HEK293 (cell line): ENCODE measurements at regions not wholly inside any gene's neighbourhood (a gene's known extent, or its start where the extent isn't known, plus 50 kb on each side); places are given as distances from the start of the nearest gene placed in this dataset.

Source experiments
- CTCF ChIA-PET: fragments of 350-600 bp; formaldehyde crosslinking; extraction: SDS; loops from one replicate; lab custom pipeline; 2021; ENCODE audit warnings: antibody characterized with exemption; lab: Yijun Ruan, JAX
- POLR2A ChIA-PET: fragments of 300-600 bp; formaldehyde crosslinking; extraction: SDS; loops from one replicate; lab custom pipeline; 2020; ENCODE audit warnings: antibody characterized with exemption, inconsistent platforms; lab: Yijun Ruan, JAX
- H3K27ac ChIP-seq: fragments of 200-500 bp; sonication (Bioruptor generic); 2 replicates; pipeline ENCODE4 v1.5.1; 2014; ENCODE audit warnings: low read depth, low read length, control low read depth, inconsistent platforms; ENCODE audit errors: extremely low read depth
- H3K36me3 ChIP-seq, 2 experiments: fragments of 200-500 bp in 1 of 2; sonication (Bioruptor generic) in 1 of 2; 1 replicate in 1 of 2; 2 replicates in 1 of 2; pipeline ENCODE4 v1.5.1; 2014 to 2017; ENCODE audit warnings: inconsistent platforms in 2 of 2, low read length in 2 of 2; ENCODE audit not compliant: control insufficient read depth in 2 of 2, insufficient read depth in 1 of 2
- H3K4me1 ChIP-seq: fragments of 200-500 bp; sonication (Bioruptor generic); 2 replicates; pipeline ENCODE4 v1.5.1; 2014; ENCODE audit warnings: mild to moderate bottlenecking, low read length, inconsistent platforms; ENCODE audit not compliant: control insufficient read depth, insufficient read depth
- H3K4me3 ChIP-seq: 2 replicates; pipeline ENCODE4 v1.5.1; 2011; ENCODE audit warnings: low read depth, mild to moderate bottlenecking, control low read depth, low read length, moderate library complexity
- H3K9me3 ChIP-seq: fragments of 200-500 bp; sonication (Bioruptor generic); 2 replicates; pipeline ENCODE4 v1.5.1; 2014; ENCODE audit warnings: low read depth, low read length, inconsistent platforms; ENCODE audit not compliant: control insufficient read depth, insufficient read depth
- AEBP2 ChIP-seq: fragments of 450-650 bp; formaldehyde crosslinking; IDR thresholded peaks from 2 replicates; pipeline ENCODE4 v1.5.1; 2016; ENCODE audit warnings: missing biosample characterization, missing genetic modification characterization, borderline replicate concordance
- EGR2 ChIP-seq: fragments of 450-650 bp; formaldehyde crosslinking; IDR thresholded peaks from 2 replicates; pipeline ENCODE4 v1.5.1; 2016; ENCODE audit warnings: low read depth, missing biosample characterization, missing genetic modification characterization
- FEZF1 ChIP-seq: fragments of 450-650 bp; formaldehyde crosslinking; IDR thresholded peaks from 2 replicates; pipeline ENCODE4 v1.5.1; 2016; ENCODE audit warnings: missing biosample characterization, missing genetic modification characterization
- GLI2 ChIP-seq: fragments of 450-650 bp; formaldehyde crosslinking; IDR thresholded peaks from 2 replicates; pipeline ENCODE4; 2017; ENCODE audit warnings: missing biosample characterization, missing genetic modification characterization, low read depth, borderline replicate concordance
- GLI4 ChIP-seq: fragments of 450-650 bp; formaldehyde crosslinking; IDR thresholded peaks from 2 replicates; pipeline ENCODE4 v1.5.1; 2016; ENCODE audit warnings: missing biosample characterization, missing genetic modification characterization
- HOXD13 ChIP-seq: sonication (generic); formaldehyde crosslinking; IDR thresholded peaks from 2 replicates; pipeline ENCODE4 v1.8.0; 2022; ENCODE audit warnings: missing genetic modification reagents, borderline replicate concordance
- KLF1 ChIP-seq: fragments of 450-650 bp; formaldehyde crosslinking; IDR thresholded peaks from 2 replicates; pipeline ENCODE4 v1.5.1; 2016; ENCODE audit warnings: missing biosample characterization, missing genetic modification characterization
- KLF17 ChIP-seq: fragments of 450-650 bp; formaldehyde crosslinking; IDR thresholded peaks from 2 replicates; pipeline ENCODE4 v1.5.1; 2016; ENCODE audit warnings: missing biosample characterization, missing genetic modification characterization
- PBX3 ChIP-seq: sonication (generic); formaldehyde crosslinking; IDR thresholded peaks from 2 replicates; pipeline ENCODE4 v1.8.1; 2022; ENCODE audit warnings: mild to moderate bottlenecking, moderate library complexity, missing genetic modification reagents
- RBAK ChIP-seq: fragments of 450-650 bp; formaldehyde crosslinking; IDR thresholded peaks from 2 replicates; pipeline ENCODE4 v1.5.1; 2016; ENCODE audit warnings: missing biosample characterization, missing genetic modification characterization
- REPIN1 ChIP-seq: fragments of 450-650 bp; formaldehyde crosslinking; IDR thresholded peaks from 2 replicates; pipeline ENCODE4 v1.5.1; 2017; ENCODE audit warnings: missing biosample characterization, missing genetic modification characterization, low read depth
- SP2 ChIP-seq: fragments of 450-650 bp; formaldehyde crosslinking; IDR thresholded peaks from 2 replicates; pipeline ENCODE4 v1.5.1; 2016; ENCODE audit warnings: missing biosample characterization, missing genetic modification characterization
- ZBTB1 ChIP-seq: fragments of 450-650 bp; formaldehyde crosslinking; IDR thresholded peaks from 2 replicates; pipeline ENCODE4 v1.5.1; 2016; ENCODE audit warnings: missing biosample characterization, missing genetic modification characterization
- ZBTB17 ChIP-seq: fragments of 450-650 bp; formaldehyde crosslinking; IDR thresholded peaks from 2 replicates; pipeline ENCODE4 v1.5.1; 2016; ENCODE audit warnings: missing biosample characterization, missing genetic modification characterization
- ZBTB7A ChIP-seq: fragments of 450-650 bp; formaldehyde crosslinking; IDR thresholded peaks from 2 replicates; pipeline ENCODE4 v1.5.1; 2016; ENCODE audit warnings: low read depth, missing biosample characterization, missing genetic modification characterization
- ZEB2 ChIP-seq: fragments of 450-650 bp; formaldehyde crosslinking; IDR thresholded peaks from 2 replicates; pipeline ENCODE4 v1.5.1; 2016; ENCODE audit warnings: missing biosample characterization, missing genetic modification characterization
- ZNF148 ChIP-seq: fragments of 450-650 bp; formaldehyde crosslinking; IDR thresholded peaks from 2 replicates; pipeline ENCODE4 v1.5.0; 2017; ENCODE audit warnings: missing biosample characterization, missing genetic modification characterization, borderline replicate concordance
- ZNF174 ChIP-seq: fragments of 450-650 bp; formaldehyde crosslinking; IDR thresholded peaks from 2 replicates; pipeline ENCODE4 v1.5.0; 2017; ENCODE audit warnings: missing biosample characterization, mild to moderate bottlenecking, missing genetic modification characterization
- ZNF239 ChIP-seq: fragments of 450-650 bp; formaldehyde crosslinking; IDR thresholded peaks from 2 replicates; pipeline ENCODE4 v1.5.1; 2016; ENCODE audit warnings: missing biosample characterization, missing genetic modification characterization
- ZNF324 ChIP-seq: fragments of 450-650 bp; formaldehyde crosslinking; IDR thresholded peaks from 2 replicates; pipeline ENCODE4 v1.5.1; 2016; ENCODE audit warnings: missing biosample characterization, missing genetic modification characterization
- ZNF354C ChIP-seq: fragments of 450-650 bp; formaldehyde crosslinking; IDR thresholded peaks from 2 replicates; pipeline ENCODE4 v1.5.1; 2016; ENCODE audit warnings: missing biosample characterization, missing genetic modification characterization, low read depth, borderline replicate concordance
- ZNF366 ChIP-seq: fragments of 450-650 bp; formaldehyde crosslinking; conservative IDR thresholded peaks from 2 replicates; pipeline ENCODE4 v1.5.1; 2016; ENCODE audit warnings: missing biosample characterization, missing genetic modification characterization
- ZNF37A ChIP-seq: fragments of 450-650 bp; IDR thresholded peaks from 2 replicates; pipeline ENCODE4 v1.5.1; 2018; ENCODE audit warnings: missing biosample characterization, missing genetic modification characterization
- ZNF404 ChIP-seq: fragments of 450-650 bp; formaldehyde crosslinking; IDR thresholded peaks from 2 replicates; pipeline ENCODE4 v1.5.1; 2017; ENCODE audit warnings: missing biosample characterization, missing genetic modification characterization
- ZNF510 ChIP-seq: fragments of 450-650 bp; formaldehyde crosslinking; IDR thresholded peaks from 2 replicates; pipeline ENCODE4 v1.5.1; 2018; ENCODE audit warnings: mild to moderate bottlenecking, missing genetic modification characterization, missing biosample characterization; ENCODE audit not compliant: insufficient replicate concordance
- ZNF548 ChIP-seq: fragments of 450-650 bp; formaldehyde crosslinking; IDR thresholded peaks from 2 replicates; pipeline ENCODE4 v1.5.1; 2016; ENCODE audit warnings: missing biosample characterization, missing genetic modification characterization
- ZNF621 ChIP-seq: fragments of 450-650 bp; formaldehyde crosslinking; IDR thresholded peaks from 2 replicates; pipeline ENCODE4 v1.5.1; 2017; ENCODE audit warnings: missing biosample characterization, missing genetic modification characterization
- ZNF624 ChIP-seq: fragments of 450-650 bp; formaldehyde crosslinking; IDR thresholded peaks from 2 replicates; pipeline ENCODE4 v1.5.1; 2017; ENCODE audit warnings: missing biosample characterization, missing genetic modification characterization
- ZNF692 ChIP-seq: fragments of 450-650 bp; formaldehyde crosslinking; IDR thresholded peaks from 2 replicates; pipeline ENCODE4 v1.5.1; 2016; ENCODE audit warnings: missing biosample characterization, missing genetic modification characterization
- ZNF777 ChIP-seq: fragments of 450-650 bp; formaldehyde crosslinking; IDR thresholded peaks from 2 replicates; pipeline ENCODE4 v1.5.1; 2017; ENCODE audit warnings: missing biosample characterization, missing genetic modification characterization, borderline replicate concordance
- ZNF830 ChIP-seq: fragments of 450-650 bp; IDR thresholded peaks from 2 replicates; pipeline ENCODE4 v1.5.0; 2018; ENCODE audit warnings: missing biosample characterization, missing genetic modification characterization, low read depth, mild to moderate bottlenecking, moderate library complexity

GRCh38 chr3:74501007-74501406 lies 113.5 kb downstream of the CNTN3 start:
- no peaks in the 10 kb centered on the region for H3K4me1 ChIP-seq
- TF ChIP-seq ZNF404 (no peak), ZNF239 (tag by site-specific recombination) (no peak), AEBP2 (tag by site-specific recombination) (no peak), ZNF148 (tag by site-specific recombination) (no peak), ZBTB7A (tag by site-specific recombination) (no peak), ZEB2 (no peak), PBX3 (CRISPR knock-in tag) (no peak), ZNF548 (tag by site-specific recombination) (no peak), RBAK (tag by site-specific recombination) (no peak), FEZF1 (tag by site-specific recombination) (no peak), GLI4 (no peak), ZNF354C (tag by site-specific recombination) (no peak), SP2 (tag by site-specific recombination) (no peak), ZBTB17 (no peak), ZNF37A (tag by site-specific recombination) (no peak), ZNF624 (tag by site-specific recombination) (no peak), HOXD13 (no peak), KLF1 (tag by site-specific recombination) (no peak), ZNF777 (tag by site-specific recombination) (no peak), GLI2 (no peak)
- TF ChIP-seq, all 188 proteins: peak for 0
- H3K27ac ChIP-seq: no peak overlapping the region
- no peak overlapping the region for H3K4me3 ChIP-seq
- ChIA-PET CTCF (interaction anchor here (0.5 kb wide), 1 partner anchor 73 kb away, joined by 3 read pairs; no protein-coding TSS in a partner anchor), POLR2A (no interaction called here)
- no peaks in the 10 kb centered on the region for H3K9me3 ChIP-seq
- H3K36me3 ChIP-seq: no peaks in the 10 kb centered on the region

GRCh38 chr3:74500257-74500656 lies 114.2 kb downstream of the CNTN3 start:
- no peaks in the 10 kb centered on the region for H3K4me1 ChIP-seq
- H3K27ac ChIP-seq: no peak overlapping the region
- no peaks in the 10 kb centered on the region for H3K9me3 ChIP-seq
- POLR2A ChIA-PET: no interaction called here
- H3K4me3 ChIP-seq: no peak overlapping the region
- no peaks in the 10 kb centered on the region for H3K36me3 ChIP-seq
- CTCF ChIA-PET: no interaction called here
- TF ChIP-seq ZNF510 (no peak), KLF17 (tag by site-specific recombination) (no peak), ZNF692 (tag by site-specific recombination) (no peak), ZNF366 (tag by site-specific recombination) (no peak), EGR2 (tag by site-specific recombination) (no peak), ZNF324 (tag by site-specific recombination) (no peak), ZBTB1 (tag by site-specific recombination) (no peak), ZNF174 (no peak), ZNF621 (no peak), ZNF830 (tag by site-specific recombination) (no peak), REPIN1 (tag by site-specific recombination) (no peak)
